ENCODE measurements at regions not wholly inside any gene's neighbourhood (a gene's known extent, or its start where the extent isn't known, plus 50 kb on each side); places are given as distances from the start of the nearest gene placed in this dataset.

GRCh38 chr2:49248506-49248905 lies 94.2 kb upstream of the FSHR start:
- Histone ChIP-seq H3K4me3 (no peak overlapping the region), H3K9me3 (no peaks in the 10 kb centered on the region), H3K36me3 (ENCODE audit: low read depth) (no peaks in the 10 kb centered on the region), H3K4me1 (ENCODE audit: low read depth) (no peaks in the 10 kb centered on the region)
- DNase-seq (no peak), ATAC-seq (no peak)
- TF ChIP-seq CTCF (IDR thresholded peaks at IDR 0.05) = no peak
- intact Hi-C loops (cut with DNase I, micrococcal nuclease) = no loop called here

GRCh38 chr2:49241991-49242390 lies 87.7 kb upstream of the FSHR start:
- Histone ChIP-seq H3K4me1 (ENCODE audit: low read depth) (no peaks in the 10 kb centered on the region), H3K4me3 (no peak overlapping the region), H3K9me3 (no peaks in the 10 kb centered on the region), H3K36me3 (ENCODE audit: low read depth) (no peaks in the 10 kb centered on the region)
- TF ChIP-seq CTCF (IDR thresholded peaks at IDR 0.05) = no peak
- intact Hi-C loops (cut with DNase I, micrococcal nuclease) = no loop called here
- no peak for ATAC-seq
- no peak for DNase-seq

- DNase-seq = no peak
- TF ChIP-seq CTCF (IDR thresholded peaks at IDR 0.05) = no peak
- no peak for ATAC-seq
- intact Hi-C loops (cut with DNase I, micrococcal nuclease) = no loop called here
- Histone ChIP-seq H3K36me3 (ENCODE audit: low read depth) (no peaks in the 10 kb centered on the region), H3K9me3 (no peaks in the 10 kb centered on the region), H3K4me3 (no peak overlapping the region), H3K4me1 (ENCODE audit: low read depth) (no peaks in the 10 kb centered on the region)
Observed at GRCh38 chr2:49241501-49241900, 87.2 kb upstream of the FSHR start.

- no peak for DNase-seq
- intact Hi-C loops (cut with DNase I, micrococcal nuclease) = no loop called here
- TF ChIP-seq CTCF (IDR thresholded peaks at IDR 0.05) = no peak
- H3K4me3 ChIP-seq = no peak overlapping the region
- H3K9me3 ChIP-seq = no peaks in the 10 kb centered on the region
- H3K4me1 ChIP-seq (ENCODE audit: low read depth) = no peaks in the 10 kb centered on the region
- ATAC-seq = no peak
- H3K36me3 ChIP-seq (ENCODE audit: low read depth) = no peaks in the 10 kb centered on the region
Observed at GRCh38 chr2:49240608-49241007, 86.3 kb upstream of the FSHR start.

GRCh38 chr2:49238604-49238960 lies 84.3 kb upstream of the FSHR start:
- intact Hi-C loops (cut with DNase I, micrococcal nuclease) = no loop called here

More at GRCh38 chr2:49238604-49238960, 84.3 kb upstream of the FSHR start:
- TF ChIP-seq CTCF (IDR thresholded peaks at IDR 0.05) = no peak
- Histone ChIP-seq H3K4me1 (ENCODE audit: low read depth) (no peaks in the 10 kb centered on the region), H3K4me3 (no peak overlapping the region), H3K36me3 (ENCODE audit: low read depth) (no peaks in the 10 kb centered on the region), H3K9me3 (no peaks in the 10 kb centered on the region)
- DNase-seq (no peak), ATAC-seq (no peak)

Data from mucosa of descending colon (tissue), 3 donors.